Cardiac muscle cell (in vitro differentiated cells and primary cell): ENCODE measurements at regions not wholly inside any gene's neighbourhood (a gene's known extent, or its start where the extent isn't known, plus 50 kb on each side); places are given as distances from the start of the nearest gene placed in this dataset.

Experiments
- DNase-seq, 2 donors: peaks; one replicate each; pipeline versions ENCODE4 v3.0.0 to v3.0.0-alpha.2; 2010 to 2017; ENCODE audit warnings: low read depth in 1 of 2, low spot score in 1 of 2
- H3K27ac ChIP-seq: fragments of 200-600 bp; sonication (generic); 2 replicates; pipeline ENCODE4 v1.5.1; 2016
- H3K27me3 ChIP-seq: fragments of 200-600 bp; sonication (generic); 2 replicates; pipeline ENCODE4 v1.6.0; 2016; ENCODE audit warnings: control low read depth
- H3K36me3 ChIP-seq: fragments of 200-600 bp; sonication (generic); 2 replicates; pipeline ENCODE4 v1.5.1; 2016; ENCODE audit warnings: control low read depth
- H3K4me1 ChIP-seq: fragments of 200-600 bp; sonication (generic); 2 replicates; pipeline ENCODE4 v1.8.1; 2017; ENCODE audit warnings: low read depth, mild to moderate bottlenecking, mixed run types
- H3K4me3 ChIP-seq: fragments of 200-600 bp; sonication (generic); 2 replicates; pipeline ENCODE4 v1.5.1; 2016; ENCODE audit warnings: mild to moderate bottlenecking
- H3K9me3 ChIP-seq: fragments of 200-600 bp; sonication (generic); 2 replicates; pipeline ENCODE4 v1.5.1; 2017; ENCODE audit warnings: low read depth, mild to moderate bottlenecking, control low read depth
- TF ChIP-seq, protein P1 (sequence below): IDR thresholded peaks from 2 replicates; pipeline ENCODE4 v1.5.1; 2012; ENCODE audit warnings: low read depth, mild to moderate bottlenecking, low read length

DNA sequence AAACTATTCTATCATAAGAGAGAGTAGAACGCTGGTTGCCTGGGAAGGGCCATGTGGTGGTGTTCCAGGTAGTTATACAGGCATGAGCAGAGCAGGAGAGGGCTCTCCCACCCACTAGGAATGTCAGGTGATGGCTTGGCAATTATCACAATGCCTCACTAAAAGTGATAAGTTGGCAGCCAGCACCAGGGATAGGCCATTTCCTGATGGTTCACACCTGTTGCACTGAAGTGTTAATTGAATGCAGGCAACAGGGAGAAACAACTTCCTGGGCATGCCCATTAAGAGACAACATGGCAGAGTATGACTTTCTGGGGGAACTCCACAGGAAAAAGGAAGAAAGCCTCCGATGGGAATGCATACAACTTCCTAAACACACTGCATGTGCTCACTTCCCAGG lies 593.2 kb downstream of the ELAVL2 start:
- no peaks in the 10 kb centered on the region for H3K4me1 ChIP-seq
- no peaks in the 10 kb centered on the region for H3K27me3 ChIP-seq
- H3K27ac ChIP-seq = no peak overlapping the region
- no peak overlapping the region for H3K4me3 ChIP-seq
- TF ChIP-seq, protein P1, sequence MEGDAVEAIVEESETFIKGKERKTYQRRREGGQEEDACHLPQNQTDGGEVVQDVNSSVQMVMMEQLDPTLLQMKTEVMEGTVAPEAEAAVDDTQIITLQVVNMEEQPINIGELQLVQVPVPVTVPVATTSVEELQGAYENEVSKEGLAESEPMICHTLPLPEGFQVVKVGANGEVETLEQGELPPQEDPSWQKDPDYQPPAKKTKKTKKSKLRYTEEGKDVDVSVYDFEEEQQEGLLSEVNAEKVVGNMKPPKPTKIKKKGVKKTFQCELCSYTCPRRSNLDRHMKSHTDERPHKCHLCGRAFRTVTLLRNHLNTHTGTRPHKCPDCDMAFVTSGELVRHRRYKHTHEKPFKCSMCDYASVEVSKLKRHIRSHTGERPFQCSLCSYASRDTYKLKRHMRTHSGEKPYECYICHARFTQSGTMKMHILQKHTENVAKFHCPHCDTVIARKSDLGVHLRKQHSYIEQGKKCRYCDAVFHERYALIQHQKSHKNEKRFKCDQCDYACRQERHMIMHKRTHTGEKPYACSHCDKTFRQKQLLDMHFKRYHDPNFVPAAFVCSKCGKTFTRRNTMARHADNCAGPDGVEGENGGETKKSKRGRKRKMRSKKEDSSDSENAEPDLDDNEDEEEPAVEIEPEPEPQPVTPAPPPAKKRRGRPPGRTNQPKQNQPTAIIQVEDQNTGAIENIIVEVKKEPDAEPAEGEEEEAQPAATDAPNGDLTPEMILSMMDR = no peak
- DNase-seq = no peak
- H3K36me3 ChIP-seq = no peaks in the 10 kb centered on the region
- H3K9me3 ChIP-seq = no peaks in the 10 kb centered on the region

DNA sequence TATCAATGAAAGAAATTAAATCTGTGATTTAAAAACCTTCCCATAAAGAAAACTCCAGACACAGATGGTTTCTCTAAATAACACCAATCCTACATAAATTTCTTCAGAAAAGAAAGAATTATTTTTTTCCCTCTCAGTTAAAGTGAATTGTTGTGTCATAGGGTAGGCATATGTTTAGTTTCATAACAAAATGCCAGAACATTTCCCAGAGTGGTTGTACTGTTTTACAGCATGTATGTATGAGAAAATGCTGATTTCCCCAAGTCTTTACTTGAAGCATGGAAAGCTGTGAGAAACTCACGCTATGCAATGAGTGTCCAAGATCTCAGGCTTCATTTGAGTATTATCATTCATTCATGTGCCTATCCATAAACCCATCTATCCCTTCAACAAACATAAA lies 582.5 kb downstream of the ELAVL2 start:
- TF ChIP-seq, protein P1 = no peak
- DNase-seq = no peak
- Histone ChIP-seq H3K27ac (no peak overlapping the region), H3K4me3 (no peak overlapping the region), H3K9me3 (no peaks in the 10 kb centered on the region), H3K36me3 (no peaks in the 10 kb centered on the region), H3K4me1 (no peaks in the 10 kb centered on the region), H3K27me3 (no peaks in the 10 kb centered on the region)

DNA sequence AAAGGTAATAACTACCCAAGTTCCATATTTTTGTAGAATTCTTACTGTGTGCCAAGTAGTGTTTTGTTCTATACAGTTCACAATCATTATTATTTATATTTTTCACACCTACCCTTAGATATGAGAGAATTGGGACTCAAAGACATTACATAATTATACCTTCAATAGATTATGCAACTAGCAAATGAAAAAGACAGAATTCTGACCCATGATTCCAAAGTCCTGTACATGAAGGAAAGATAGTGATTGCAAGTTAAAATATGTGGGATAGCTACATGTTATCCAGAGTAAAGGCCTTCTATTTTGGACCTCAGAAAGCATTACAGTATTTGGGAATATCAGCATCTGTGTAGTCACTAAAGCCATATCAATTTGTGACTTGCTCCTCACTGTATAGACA lies 581.0 kb downstream of the ELAVL2 start:
- Histone ChIP-seq H3K36me3 (no peaks in the 10 kb centered on the region), H3K27me3 (no peaks in the 10 kb centered on the region), H3K4me1 (no peaks in the 10 kb centered on the region), H3K27ac (no peak overlapping the region), H3K9me3 (no peaks in the 10 kb centered on the region), H3K4me3 (no peak overlapping the region)
- no peak for DNase-seq
- TF ChIP-seq, protein P1 = no peak

DNA sequence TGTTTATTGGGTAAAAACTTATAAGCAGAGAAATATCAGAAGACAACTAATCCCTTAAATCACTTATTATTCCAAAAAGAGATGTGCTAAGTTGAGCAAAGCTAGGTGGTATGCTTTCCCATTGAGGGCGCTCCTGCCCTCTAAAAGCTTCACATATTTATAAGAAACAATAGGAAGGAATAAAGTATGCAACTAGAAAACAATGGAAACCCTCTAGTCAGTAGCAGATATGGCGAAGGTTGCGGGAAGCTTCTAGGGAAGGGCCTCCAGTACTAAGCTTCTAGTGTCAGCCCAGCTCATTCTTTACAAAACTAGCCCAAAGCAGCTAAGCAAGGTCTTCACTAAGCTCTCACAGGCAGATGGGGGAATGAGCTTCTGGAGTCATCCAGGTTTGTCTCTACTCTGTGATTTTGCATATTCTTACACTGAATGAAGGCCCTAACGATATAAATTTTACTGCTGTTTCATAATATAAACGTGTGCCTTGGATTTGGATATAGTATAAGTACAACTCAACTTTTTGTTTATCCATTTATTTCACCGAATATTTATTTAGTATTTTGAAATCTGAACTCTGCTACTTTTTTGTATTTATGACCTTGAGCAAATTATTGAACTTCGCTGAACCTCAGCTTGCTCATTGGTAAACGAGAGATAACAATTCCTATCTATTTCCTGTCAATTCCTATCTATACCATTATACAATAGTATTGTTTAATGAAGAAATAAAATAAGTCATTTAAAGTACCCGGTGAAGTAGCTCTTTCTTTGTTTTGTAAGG lies 571.4 kb downstream of the ELAVL2 start:
- TF ChIP-seq, protein P1 = no peak
- DNase-seq = peak in 1 of 2 donors; percentile 2
- H3K27me3 ChIP-seq = no peaks in the 10 kb centered on the region
- H3K36me3 ChIP-seq = no peaks in the 10 kb centered on the region
- no peak overlapping the region for H3K4me3 ChIP-seq
- no peak overlapping the region for H3K27ac ChIP-seq
- H3K4me1 ChIP-seq = no peaks in the 10 kb centered on the region
- H3K9me3 ChIP-seq = no peaks in the 10 kb centered on the region

DNA sequence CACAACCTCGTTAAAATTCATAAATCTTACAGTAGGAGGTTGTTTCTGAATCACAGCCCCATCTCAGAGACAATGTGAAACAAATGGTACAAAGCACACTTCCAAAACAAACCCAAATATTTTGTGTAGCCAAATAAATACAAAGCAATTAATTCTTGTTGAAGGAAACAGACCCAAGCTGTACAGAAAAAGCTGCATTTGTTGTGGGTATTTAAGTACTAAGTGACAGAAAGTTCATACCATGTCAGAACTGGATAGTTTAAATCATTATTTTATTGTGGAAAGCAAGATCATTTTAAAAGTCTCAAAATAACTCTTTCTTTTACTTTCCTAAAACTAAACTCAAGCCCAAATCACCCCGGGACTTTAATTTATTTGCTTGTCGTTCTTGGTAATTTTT lies 570.7 kb downstream of the ELAVL2 start:
- no peak overlapping the region for H3K4me3 ChIP-seq
- no peaks in the 10 kb centered on the region for H3K9me3 ChIP-seq
- no peak for DNase-seq
- TF ChIP-seq, protein P1 = no peak
- no peak overlapping the region for H3K27ac ChIP-seq
- H3K36me3 ChIP-seq = no peaks in the 10 kb centered on the region
- H3K4me1 ChIP-seq = no peaks in the 10 kb centered on the region
- no peaks in the 10 kb centered on the region for H3K27me3 ChIP-seq
